GM12878 (cell line): ENCODE measurements at regions not wholly inside any gene's neighbourhood (a gene's known extent, or its start where the extent isn't known, plus 50 kb on each side); places are given as distances from the start of the nearest gene placed in this dataset.

Source experiments
- ATAC-seq: fragments of 200-7000 bp; cut with Tn5 transposase; 3 replicates; pipeline ENCODE4 v1.9.1; 2020; ENCODE audit warnings: mild to moderate bottlenecking, moderate library complexity
- BruUV-seq: library from RNA; stranded (reverse); fragments of 400-500 nt; replicated peaks from 2 replicates; lab custom pipeline; 2021; lab: Mats Ljungman, UMichigan
- CTCF ChIA-PET: fragments of 300-600 bp; sonication (Branson Sonifier 250); formaldehyde crosslinking; extraction: SDS; loops from one replicate; lab custom pipeline; 2021; ENCODE audit warnings: inconsistent platforms; lab: Yijun Ruan, JAX
- POLR2A ChIA-PET: fragments of 350-600 bp; formaldehyde crosslinking; extraction: SDS; loops from one replicate; lab custom pipeline; 2021; ENCODE audit warnings: inconsistent platforms; lab: Charles Lee
- RAD21 ChIA-PET: fragments of 300-600 bp; sonication (Branson Sonifier 250); formaldehyde crosslinking; loops from one replicate; lab custom pipeline; 2023; ENCODE audit warnings: antibody characterized with exemption; ENCODE audit not compliant: unreplicated experiment; lab: Charles Lee
- SMC1A ChIA-PET: fragments of 300-600 bp; sonication (Branson Sonifier 250); formaldehyde crosslinking; loops from one replicate; lab custom pipeline; 2023; ENCODE audit not compliant: unreplicated experiment, uncharacterized antibody; lab: Charles Lee
- DNase-seq: peaks from one replicate; pipeline ENCODE4 v3.0.0-alpha.2; 2011; ENCODE audit warnings: low read depth, low spot score
- FAIRE-seq: peaks from 3 replicates; lab custom pipeline; 2011; peaks lifted over from hg19 to GRCh38; lab: Jason Lieb, UNC
- H2AFZ ChIP-seq: 2 replicates; pipeline ENCODE4 v1.6.0; 2011; ENCODE audit warnings: low read depth, low read length, control low read depth; ENCODE audit not compliant: control insufficient read depth
- H3K27ac ChIP-seq: 2 replicates; pipeline ENCODE4 v1.5.1; 2011; ENCODE audit warnings: control low read depth; ENCODE audit not compliant: control insufficient read depth, insufficient read depth
- H3K27me3 ChIP-seq, 2 experiments: replicated peaks in 1 of 2; 2 replicates each; pipeline versions ENCODE4 v1.6.0 to v1.6.1; 2011; ENCODE audit warnings: low read length in 1 of 2; ENCODE audit not compliant: control insufficient read depth in 2 of 2, insufficient read depth in 2 of 2
- H3K36me3 ChIP-seq, 2 experiments: 2 replicates each; pipeline ENCODE4 v1.5.1; 2011; ENCODE audit warnings: low read length in 1 of 2; ENCODE audit not compliant: control insufficient read depth in 2 of 2, insufficient read depth in 2 of 2
- H3K4me1 ChIP-seq: 2 replicates; pipeline ENCODE4 v1.6.1; 2011; ENCODE audit warnings: mild to moderate bottlenecking, low read length, moderate library complexity, mixed read lengths; ENCODE audit not compliant: control insufficient read depth, insufficient read depth
- H3K4me2 ChIP-seq: 2 replicates; pipeline ENCODE4 v1.6.0; 2011; ENCODE audit warnings: control low read depth; ENCODE audit not compliant: control insufficient read depth, insufficient read depth
- H3K4me3 ChIP-seq: fragments of 200-600 bp; sonication (generic); 2 replicates; pipeline ENCODE4 v1.5.1; 2016
- H3K79me2 ChIP-seq: 2 replicates; pipeline ENCODE4 v1.6.0; 2011; ENCODE audit warnings: low read length; ENCODE audit not compliant: control insufficient read depth, insufficient read depth
- H3K9ac ChIP-seq: 2 replicates; pipeline ENCODE4 v1.8.0; 2011; ENCODE audit warnings: low read length, control low read depth, mixed read lengths; ENCODE audit not compliant: control insufficient read depth, insufficient read depth
- H3K9me3 ChIP-seq: replicated peaks from 3 replicates; pipeline ENCODE4 v1.5.1; 2011; ENCODE audit warnings: mild to moderate bottlenecking, low read length; ENCODE audit not compliant: control insufficient read depth, insufficient read depth
- H4K20me1 ChIP-seq: 2 replicates; pipeline ENCODE4 v1.6.0; 2011; ENCODE audit not compliant: control insufficient read depth, insufficient read depth
- BCL11A ChIP-seq: IDR thresholded peaks from 2 replicates; pipeline ENCODE4 v1.6.1; 2011; ENCODE audit warnings: low read depth, low read length
- BRCA1 ChIP-seq: IDR thresholded peaks from 2 replicates; pipeline ENCODE4 v1.6.1; 2011; ENCODE audit warnings: low read depth, low read length, improper control_type of control experiment
- FOXM1 ChIP-seq: IDR thresholded peaks from 2 replicates; pipeline ENCODE4 v1.6.1; 2012; ENCODE audit warnings: low read depth, mild to moderate bottlenecking, inconsistent platforms, low read length, moderate library complexity
- GABPA ChIP-seq: IDR thresholded peaks from 2 replicates; pipeline ENCODE4 v1.6.1; 2014; ENCODE audit warnings: antibody characterized with exemption, low read depth, mild to moderate bottlenecking, inconsistent platforms
- HDAC6 ChIP-seq: fragments of 200-600 bp; sonication (generic); IDR thresholded peaks from one replicate; pipeline ENCODE4 v1.8.0; 2017; ENCODE audit warnings: antibody characterized with exemption; ENCODE audit not compliant: unreplicated experiment
- NR2C1 ChIP-seq: fragments of 450-650 bp; IDR thresholded peaks from 2 replicates; pipeline ENCODE4 v1.6.1; 2017; ENCODE audit warnings: antibody characterized with exemption, mild to moderate bottlenecking, moderate library complexity
- NR2C2 ChIP-seq: IDR thresholded peaks from 2 replicates; pipeline ENCODE4 v1.6.1; 2011; ENCODE audit warnings: borderline replicate concordance, low read depth; ENCODE audit not compliant: control insufficient read depth, insufficient read length
- NR2F1 ChIP-seq: fragments of 450-650 bp; conservative IDR thresholded peaks from 2 replicates; pipeline ENCODE4 v1.6.1; 2017; ENCODE audit warnings: mild to moderate bottlenecking
- RCOR1 ChIP-seq: conservative IDR thresholded peaks from 2 replicates; pipeline ENCODE4 v1.6.1; 2012; ENCODE audit warnings: low read depth, low read length, improper control_type of control experiment
- SIN3A ChIP-seq: IDR thresholded peaks from 2 replicates; pipeline ENCODE4 v1.6.1; 2012; ENCODE audit warnings: low read depth, low read length, improper control_type of control experiment
- TCF7 ChIP-seq: IDR thresholded peaks from 2 replicates; pipeline ENCODE4 v1.6.1; 2014; ENCODE audit warnings: antibody characterized with exemption, borderline replicate concordance
- WRNIP1 ChIP-seq: IDR thresholded peaks from 2 replicates; pipeline ENCODE4 v1.6.1; 2011; ENCODE audit warnings: low read depth, low read length, improper control_type of control experiment, borderline replicate concordance
- YY1 ChIP-seq: IDR thresholded peaks from 2 replicates; pipeline ENCODE4 v1.6.1; 2011; ENCODE audit warnings: low read depth, mild to moderate bottlenecking, low read length
- ZBED1 ChIP-seq: IDR thresholded peaks from 2 replicates; pipeline ENCODE4 v1.6.1; 2016; ENCODE audit warnings: borderline replicate concordance
- ZBTB33 ChIP-seq: fragments of 450-650 bp; IDR thresholded peaks from 2 replicates; pipeline ENCODE4 v1.6.1; 2017; ENCODE audit warnings: mild to moderate bottlenecking
- ZNF274 ChIP-seq: IDR thresholded peaks from one replicate; pipeline ENCODE4 v1.8.0; 2011; ENCODE audit not compliant: insufficient read length, insufficient read depth
- ZSCAN29 ChIP-seq: fragments of 450-650 bp; IDR thresholded peaks from 2 replicates; pipeline ENCODE4 v1.6.1; 2017; ENCODE audit warnings: mild to moderate bottlenecking, moderate library complexity
- WGBS: methylation state at CpG from one replicate; pipeline ENCODE4 v1.1.6; 2016; ENCODE audit warnings: low lambda C conversion rate; ENCODE audit not compliant: insufficient replicate concordance, insufficient coverage; ENCODE audit errors: missing lambda C conversion rate; 5-methylcytosine and 5-hydroxymethylcytosine counted together
- in situ Hi-C: fragments of 300-500 bp; cut with MboI; formaldehyde crosslinking; loops from 9 replicates; pipeline ENCODE4 v1.14.3; 2018; ENCODE audit warnings: mixed read lengths
- intact Hi-C: fragments of 100-400 bp; cut with micrococcal nuclease; formaldehyde crosslinking; loops from one replicate; pipeline ENCODE4 v1.14.2; 2022; ENCODE audit not compliant: unreplicated experiment
- TF ChIP-seq, protein P1 (sequence below): IDR thresholded peaks from 2 replicates; pipeline ENCODE4 v1.6.1; 2011; ENCODE audit warnings: borderline replicate concordance, low read depth, mild to moderate bottlenecking, moderate library complexity, mixed read lengths, low read length; ENCODE audit not compliant: insufficient read depth; ENCODE audit errors: extremely low read length

GRCh38 chr13:70571221-70571620, 463.0 kb upstream of the KLHL1 start:
- H3K4me3 ChIP-seq = no peak overlapping the region
- intact Hi-C loops = no loop called here
- WGBS = 13% methylated on average over 3 of the region's 3 CpGs
- ChIA-PET POLR2A (no interaction called here), SMC1A (no interaction called here), CTCF (no interaction called here), RAD21 (no interaction called here)
- ATAC-seq (no peak), DNase-seq (no peak), FAIRE-seq (no peak)
- no peak overlapping the region for H3K9ac ChIP-seq
- no peaks in the 10 kb centered on the region for H3K4me1 ChIP-seq
- H3K9me3 ChIP-seq = no peaks in the 10 kb centered on the region
- no peaks in the 10 kb centered on the region for H4K20me1 ChIP-seq
- in situ Hi-C loops = loop anchor here (25.0 kb wide), 1 partner anchor 709 kb away; no protein-coding TSS in a partner anchor
- H3K79me2 ChIP-seq = no peaks in the 10 kb centered on the region
- no peaks in the 10 kb centered on the region for H3K27me3 ChIP-seq
- BruUV-seq = no TSS peak
- TF ChIP-seq, protein P1, sequence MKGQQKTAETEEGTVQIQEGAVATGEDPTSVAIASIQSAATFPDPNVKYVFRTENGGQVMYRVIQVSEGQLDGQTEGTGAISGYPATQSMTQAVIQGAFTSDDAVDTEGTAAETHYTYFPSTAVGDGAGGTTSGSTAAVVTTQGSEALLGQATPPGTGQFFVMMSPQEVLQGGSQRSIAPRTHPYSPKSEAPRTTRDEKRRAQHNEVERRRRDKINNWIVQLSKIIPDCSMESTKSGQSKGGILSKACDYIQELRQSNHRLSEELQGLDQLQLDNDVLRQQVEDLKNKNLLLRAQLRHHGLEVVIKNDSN = no peak
- TF ChIP-seq ZBED1 = no peak
- no peak for TF ChIP-seq ZSCAN29
- TF ChIP-seq WRNIP1 = no peak
- no peak for TF ChIP-seq NR2C2
- no peak for TF ChIP-seq ZBTB33
- no peak for TF ChIP-seq RCOR1
- TF ChIP-seq TCF7 = no peak
- no peak for TF ChIP-seq NR2F1
- no peak for TF ChIP-seq BCL11A
- TF ChIP-seq GABPA = no peak
- no peak for TF ChIP-seq NR2C1
- no peak for TF ChIP-seq YY1
- TF ChIP-seq BRCA1 = no peak
- TF ChIP-seq FOXM1 = no peak
- TF ChIP-seq SIN3A = no peak
- no peak for TF ChIP-seq HDAC6
- TF ChIP-seq ZNF274 = no peak
- H3K36me3 ChIP-seq = no peaks in the 10 kb centered on the region
- H3K4me2 ChIP-seq = no peak overlapping the region
- no peak overlapping the region for H2AFZ ChIP-seq
- no peak overlapping the region for H3K27ac ChIP-seq
